Fibroblast of villous mesenchyme (primary cell): ENCODE measurements at regions not wholly inside any gene's neighbourhood (a gene's known extent, or its start where the extent isn't known, plus 50 kb on each side); places are given as distances from the start of the nearest gene placed in this dataset.

Experiments
- DNase-seq: peaks from one replicate; pipeline ENCODE4 v3.0.0-alpha.2; 2010; ENCODE audit warnings: low read depth
- H3K4me3 ChIP-seq: 2 replicates; pipeline ENCODE4 v1.5.1; 2011; ENCODE audit warnings: low read depth, mild to moderate bottlenecking, low read length
- CTCF ChIP-seq: IDR thresholded peaks from 2 replicates; pipeline ENCODE4 v1.5.1; 2012; ENCODE audit warnings: low read depth, mild to moderate bottlenecking, low read length; ENCODE audit not compliant: insufficient read depth

GRCh38 chr2:121137571-121137970, 147.4 kb downstream of the TFCP2L1 start:
- DNase-seq: no peak
- TF ChIP-seq CTCF: no peak
- no peak overlapping the region for H3K4me3 ChIP-seq

- no peak for DNase-seq
- no peak for TF ChIP-seq CTCF
Observed at GRCh38 chr2:121140734-121141133, 144.3 kb downstream of the TFCP2L1 start.

GRCh38 chr2:121142452-121142851, 142.6 kb downstream of the TFCP2L1 start:
- TF ChIP-seq CTCF: no peak
- DNase-seq: no peak
- no peak overlapping the region for H3K4me3 ChIP-seq

More at GRCh38 chr2:121140734-121141133, 144.3 kb downstream of the TFCP2L1 start:
- H3K4me3 ChIP-seq: no peak overlapping the region

GRCh38 chr2:121144111-121144510, 140.9 kb downstream of the TFCP2L1 start:
- no peak overlapping the region for H3K4me3 ChIP-seq
- DNase-seq: no peak
- TF ChIP-seq CTCF: no peak

GRCh38 chr2:121146630-121147029, 138.4 kb downstream of the TFCP2L1 start:
- TF ChIP-seq CTCF: no peak
- no peak for DNase-seq
- H3K4me3 ChIP-seq: no peak overlapping the region

- H3K4me3 ChIP-seq: no peak overlapping the region
- no peak for DNase-seq
- no peak for TF ChIP-seq CTCF
Observed at GRCh38 chr2:121147766-121148165, 137.2 kb downstream of the TFCP2L1 start.

- TF ChIP-seq CTCF: no peak
- DNase-seq: no peak
- H3K4me3 ChIP-seq: no peak overlapping the region
Observed at GRCh38 chr2:121148481-121148880, 136.5 kb downstream of the TFCP2L1 start.
